ENCODE measurements at regions not wholly inside any gene's neighbourhood (a gene's known extent, or its start where the extent isn't known, plus 50 kb on each side); places are given as distances from the start of the nearest gene placed in this dataset.

GRCh38 chr12:132429602-132429945, 60.4 kb upstream of the FBRSL1 start:
- TF ChIP-seq CTCF (IDR thresholded peaks at IDR 0.05) (no peak), POLR2A (IDR thresholded peaks at IDR 0.05) (no peak)
